ENCODE measurements at regions not wholly inside any gene's neighbourhood (a gene's known extent, or its start where the extent isn't known, plus 50 kb on each side); places are given as distances from the start of the nearest gene placed in this dataset.

GRCh38 chr15:61396235-61396919 is 167.3 kb upstream of the RORA start (continued):
- TF ChIP-seq, protein P1, sequence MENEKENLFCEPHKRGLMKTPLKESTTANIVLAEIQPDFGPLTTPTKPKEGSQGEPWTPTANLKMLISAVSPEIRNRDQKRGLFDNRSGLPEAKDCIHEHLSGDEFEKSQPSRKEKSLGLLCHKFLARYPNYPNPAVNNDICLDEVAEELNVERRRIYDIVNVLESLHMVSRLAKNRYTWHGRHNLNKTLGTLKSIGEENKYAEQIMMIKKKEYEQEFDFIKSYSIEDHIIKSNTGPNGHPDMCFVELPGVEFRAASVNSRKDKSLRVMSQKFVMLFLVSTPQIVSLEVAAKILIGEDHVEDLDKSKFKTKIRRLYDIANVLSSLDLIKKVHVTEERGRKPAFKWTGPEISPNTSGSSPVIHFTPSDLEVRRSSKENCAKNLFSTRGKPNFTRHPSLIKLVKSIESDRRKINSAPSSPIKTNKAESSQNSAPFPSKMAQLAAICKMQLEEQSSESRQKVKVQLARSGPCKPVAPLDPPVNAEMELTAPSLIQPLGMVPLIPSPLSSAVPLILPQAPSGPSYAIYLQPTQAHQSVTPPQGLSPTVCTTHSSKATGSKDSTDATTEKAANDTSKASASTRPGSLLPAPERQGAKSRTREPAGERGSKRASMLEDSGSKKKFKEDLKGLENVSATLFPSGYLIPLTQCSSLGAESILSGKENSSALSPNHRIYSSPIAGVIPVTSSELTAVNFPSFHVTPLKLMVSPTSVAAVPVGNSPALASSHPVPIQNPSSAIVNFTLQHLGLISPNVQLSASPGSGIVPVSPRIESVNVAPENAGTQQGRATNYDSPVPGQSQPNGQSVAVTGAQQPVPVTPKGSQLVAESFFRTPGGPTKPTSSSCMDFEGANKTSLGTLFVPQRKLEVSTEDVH (IDR thresholded peaks at IDR 0.05; ENCODE audit: low read depth, partially characterized antibody), result no peak
- TF ChIP-seq STAT1 (conservative IDR thresholded peaks at IDR 0.05) (no peak), PAX5 (IDR thresholded peaks at IDR 0.05; ENCODE audit: borderline replicate concordance, low read depth, low read length) (no peak), CBX3 (IDR thresholded peaks at IDR 0.05; ENCODE audit: borderline replicate concordance, low read depth) (no peak), IKZF1 (conservative IDR thresholded peaks at IDR 0.05) (no peak)
- TF ChIP-seq, protein P2, sequence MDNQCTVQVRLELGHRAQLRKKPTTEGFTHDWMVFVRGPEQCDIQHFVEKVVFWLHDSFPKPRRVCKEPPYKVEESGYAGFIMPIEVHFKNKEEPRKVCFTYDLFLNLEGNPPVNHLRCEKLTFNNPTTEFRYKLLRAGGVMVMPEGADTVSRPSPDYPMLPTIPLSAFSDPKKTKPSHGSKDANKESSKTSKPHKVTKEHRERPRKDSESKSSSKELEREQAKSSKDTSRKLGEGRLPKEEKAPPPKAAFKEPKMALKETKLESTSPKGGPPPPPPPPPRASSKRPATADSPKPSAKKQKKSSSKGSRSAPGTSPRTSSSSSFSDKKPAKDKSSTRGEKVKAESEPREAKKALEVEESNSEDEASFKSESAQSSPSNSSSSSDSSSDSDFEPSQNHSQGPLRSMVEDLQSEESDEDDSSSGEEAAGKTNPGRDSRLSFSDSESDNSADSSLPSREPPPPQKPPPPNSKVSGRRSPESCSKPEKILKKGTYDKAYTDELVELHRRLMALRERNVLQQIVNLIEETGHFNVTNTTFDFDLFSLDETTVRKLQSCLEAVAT (IDR thresholded peaks at IDR 0.05), result no peak
- TF ChIP-seq, protein P3, sequence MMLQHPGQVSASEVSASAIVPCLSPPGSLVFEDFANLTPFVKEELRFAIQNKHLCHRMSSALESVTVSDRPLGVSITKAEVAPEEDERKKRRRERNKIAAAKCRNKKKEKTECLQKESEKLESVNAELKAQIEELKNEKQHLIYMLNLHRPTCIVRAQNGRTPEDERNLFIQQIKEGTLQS (IDR thresholded peaks at IDR 0.05; ENCODE audit: borderline replicate concordance, extremely low read depth, low read depth, low read length), result no peak

GRCh38 chr15:61393949-61394348 is 164.8 kb upstream of the RORA start:
- H3K9me3 ChIP-seq (replicated peaks; ENCODE audit: control insufficient read depth, insufficient read depth, low read length), result no peaks in the 10 kb centered on the region
- TF ChIP-seq, protein P4, sequence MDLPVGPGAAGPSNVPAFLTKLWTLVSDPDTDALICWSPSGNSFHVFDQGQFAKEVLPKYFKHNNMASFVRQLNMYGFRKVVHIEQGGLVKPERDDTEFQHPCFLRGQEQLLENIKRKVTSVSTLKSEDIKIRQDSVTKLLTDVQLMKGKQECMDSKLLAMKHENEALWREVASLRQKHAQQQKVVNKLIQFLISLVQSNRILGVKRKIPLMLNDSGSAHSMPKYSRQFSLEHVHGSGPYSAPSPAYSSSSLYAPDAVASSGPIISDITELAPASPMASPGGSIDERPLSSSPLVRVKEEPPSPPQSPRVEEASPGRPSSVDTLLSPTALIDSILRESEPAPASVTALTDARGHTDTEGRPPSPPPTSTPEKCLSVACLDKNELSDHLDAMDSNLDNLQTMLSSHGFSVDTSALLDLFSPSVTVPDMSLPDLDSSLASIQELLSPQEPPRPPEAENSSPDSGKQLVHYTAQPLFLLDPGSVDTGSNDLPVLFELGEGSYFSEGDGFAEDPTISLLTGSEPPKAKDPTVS (IDR thresholded peaks at IDR 0.05; ENCODE audit: low read depth, low read length), result no peak
- TF ChIP-seq ATF7 (IDR thresholded peaks at IDR 0.05; ENCODE audit: low read depth), result peak; percentile 58; the same call in 1 of the 2 replicates
- TF ChIP-seq NR2C1 (IDR thresholded peaks at IDR 0.05), result 0 out of 2 replicates have a peak, but pooled peaks have one; percentile 6
- no peak for TF ChIP-seq ZZZ3 (IDR thresholded peaks at IDR 0.05; ENCODE audit: control insufficient read depth, insufficient read length, low read depth)
- H3K4me2 ChIP-seq (ENCODE audit: control insufficient read depth, insufficient read depth), result no peak overlapping the region
- no peaks in the 10 kb centered on the region for H3K4me1 ChIP-seq (ENCODE audit: control insufficient read depth, insufficient read depth, low read length)
- no peak overlapping the region for H2AFZ ChIP-seq (ENCODE audit: control insufficient read depth, low read depth, low read length)
- no peaks in the 10 kb centered on the region for H4K20me1 ChIP-seq (ENCODE audit: control insufficient read depth, insufficient read depth)
- no peak overlapping the region for H3K9ac ChIP-seq (ENCODE audit: control insufficient read depth, insufficient read depth, low read length)
- H3K27me3 ChIP-seq (replicated peaks in 1 of 2; ENCODE audit: control insufficient read depth in 2 of 2, insufficient read depth in 2 of 2, low read length in 1 of 2), result no peaks in the 10 kb centered on the region
- intact Hi-C loops (cut with micrococcal nuclease; ENCODE audit: unreplicated experiment) (no loop called here), in situ Hi-C loops (cut with MboI) (no loop called here)
- H3K4me3 ChIP-seq, result no peak overlapping the region
- 43% methylated on average over 3 of the region's 3 CpGs for WGBS (ENCODE audit: insufficient coverage, insufficient replicate concordance, low lambda C conversion rate, missing lambda C conversion rate)
- no TSS peak for BruUV-seq (replicated peaks)
- DNase-seq (ENCODE audit: low read depth, low spot score) (no peak), ATAC-seq (peak; percentile 73), FAIRE-seq (no peak)
- ChIA-PET CTCF (no interaction called here), SMC1A (ENCODE audit: uncharacterized antibody, unreplicated experiment) (interaction anchor here (1.2 kb wide), 1 partner anchor 355 kb away, joined by 3 read pairs; no protein-coding TSS in a partner anchor), POLR2A (no interaction called here), RAD21 (ENCODE audit: unreplicated experiment) (no interaction called here)
- H3K27ac ChIP-seq (ENCODE audit: control insufficient read depth, insufficient read depth), result no peak overlapping the region
- no peaks in the 10 kb centered on the region for H3K36me3 ChIP-seq (ENCODE audit: control insufficient read depth in 2 of 2, insufficient read depth in 2 of 2, low read length in 1 of 2)
- no peaks in the 10 kb centered on the region for H3K79me2 ChIP-seq (ENCODE audit: control insufficient read depth, insufficient read depth, low read length)
